ENCODE measurements at regions not wholly inside any gene's neighbourhood (a gene's known extent, or its start where the extent isn't known, plus 50 kb on each side); places are given as distances from the start of the nearest gene placed in this dataset.

- TF ChIP-seq POLR2A (IDR thresholded peaks at IDR 0.05) (no peak), CTCF (IDR thresholded peaks at IDR 0.05) (no peak)
Measured at GRCh38 chr1:34645109-34645688, 109.6 kb upstream of the GJB5 start.

All from thyroid gland (tissue), 4 donors.